Colonic mucosa (tissue), 4 donors: ENCODE measurements at regions not wholly inside any gene's neighbourhood (a gene's known extent, or its start where the extent isn't known, plus 50 kb on each side); places are given as distances from the start of the nearest gene placed in this dataset.

ENCODE experiments used
- DNase-seq: peaks from one replicate; pipeline ENCODE4 v3.0.0-alpha.2; 2020
- H3K27ac ChIP-seq: fragments of 200-600 bp; one replicate; pipeline ENCODE4 v1.8.0; 2021
- H3K27me3 ChIP-seq: fragments of 200-600 bp; one replicate; pipeline ENCODE4 v1.8.0; 2021
- H3K36me3 ChIP-seq: fragments of 200-600 bp; one replicate; pipeline ENCODE4 v1.8.0; 2021
- H3K4me1 ChIP-seq: fragments of 200-600 bp; one replicate; pipeline ENCODE4 v1.8.0; 2021; ENCODE audit warnings: mild to moderate bottlenecking
- H3K4me3 ChIP-seq: fragments of 200-600 bp; one replicate; pipeline ENCODE4 v1.8.0; 2021
- H3K9ac ChIP-seq, 2 donors: one replicate each; pipeline ENCODE4 v1.7.0; 2013; ENCODE audit warnings: control low read depth in 2 of 2, low read depth in 2 of 2, low read length in 2 of 2
- H3K9me3 ChIP-seq: fragments of 200-600 bp; one replicate; pipeline ENCODE4 v1.8.0; 2021
- intact Hi-C: fragments of 100-400 bp; cut with DNase I; formaldehyde crosslinking; loops from one replicate; pipeline ENCODE4 v1.14.1; 2022
- TF ChIP-seq, protein P1 (sequence below): fragments of 200-600 bp; IDR thresholded peaks from one replicate; pipeline ENCODE4 v1.8.0; 2022; ENCODE audit warnings: antibody characterized with exemption, mild to moderate bottlenecking
- donor health status: healthy.
- donor health status: DM: no; HTN: no; CAD: no.
- donor health status: DM: no; HTN: no; CAD: no.

DNA sequence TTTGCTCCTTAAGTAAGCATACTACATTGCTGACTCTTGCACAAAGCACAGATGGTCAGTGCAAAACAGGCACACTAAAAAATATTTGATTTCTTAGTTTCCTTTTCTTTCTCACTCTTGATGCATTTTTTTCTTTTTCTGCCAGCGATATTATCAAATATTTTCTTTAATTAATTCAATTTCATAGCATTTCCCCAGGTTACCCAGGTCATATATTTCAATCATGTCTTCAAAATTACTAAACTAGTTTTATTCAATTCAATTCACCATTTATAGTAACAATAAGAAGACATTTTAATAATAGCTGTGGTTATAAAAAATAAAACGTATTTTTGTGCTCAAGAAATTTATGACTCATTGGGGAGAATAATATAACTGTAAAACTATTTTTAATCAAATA, 421.2 kb downstream of the GASK1B start:
- no peaks in the 10 kb centered on the region for H3K27me3 ChIP-seq
- H3K4me3 ChIP-seq = no peak overlapping the region
- no peaks in the 10 kb centered on the region for H3K4me1 ChIP-seq
- DNase-seq = no peak
- intact Hi-C loops = no loop called here
- H3K36me3 ChIP-seq = no peaks in the 10 kb centered on the region
- H3K27ac ChIP-seq = no peak overlapping the region
- H3K9ac ChIP-seq = no peak overlapping the region
- TF ChIP-seq, protein P1, sequence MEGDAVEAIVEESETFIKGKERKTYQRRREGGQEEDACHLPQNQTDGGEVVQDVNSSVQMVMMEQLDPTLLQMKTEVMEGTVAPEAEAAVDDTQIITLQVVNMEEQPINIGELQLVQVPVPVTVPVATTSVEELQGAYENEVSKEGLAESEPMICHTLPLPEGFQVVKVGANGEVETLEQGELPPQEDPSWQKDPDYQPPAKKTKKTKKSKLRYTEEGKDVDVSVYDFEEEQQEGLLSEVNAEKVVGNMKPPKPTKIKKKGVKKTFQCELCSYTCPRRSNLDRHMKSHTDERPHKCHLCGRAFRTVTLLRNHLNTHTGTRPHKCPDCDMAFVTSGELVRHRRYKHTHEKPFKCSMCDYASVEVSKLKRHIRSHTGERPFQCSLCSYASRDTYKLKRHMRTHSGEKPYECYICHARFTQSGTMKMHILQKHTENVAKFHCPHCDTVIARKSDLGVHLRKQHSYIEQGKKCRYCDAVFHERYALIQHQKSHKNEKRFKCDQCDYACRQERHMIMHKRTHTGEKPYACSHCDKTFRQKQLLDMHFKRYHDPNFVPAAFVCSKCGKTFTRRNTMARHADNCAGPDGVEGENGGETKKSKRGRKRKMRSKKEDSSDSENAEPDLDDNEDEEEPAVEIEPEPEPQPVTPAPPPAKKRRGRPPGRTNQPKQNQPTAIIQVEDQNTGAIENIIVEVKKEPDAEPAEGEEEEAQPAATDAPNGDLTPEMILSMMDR = no peak
- no peaks in the 10 kb centered on the region for H3K9me3 ChIP-seq

DNA sequence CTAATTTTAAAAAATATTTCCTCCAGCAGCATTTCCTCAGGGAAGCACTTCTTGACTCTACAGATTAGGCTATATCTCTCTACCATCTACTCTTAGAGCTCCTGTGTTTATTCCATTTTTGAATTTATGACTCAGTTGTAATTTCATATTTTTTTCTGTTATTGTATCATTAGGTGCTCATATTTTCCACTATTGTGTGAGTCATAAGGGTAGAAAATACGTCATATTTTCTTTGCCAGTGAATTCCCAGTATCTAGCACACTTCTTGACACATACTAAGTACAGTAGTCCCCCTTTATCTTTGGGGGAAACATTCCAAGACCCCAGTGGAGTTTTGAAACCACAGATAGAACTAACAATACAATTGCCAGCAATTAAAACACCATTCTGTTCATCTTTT, 431.2 kb downstream of the GASK1B start:
- H3K9me3 ChIP-seq = no peaks in the 10 kb centered on the region
- no peak overlapping the region for H3K4me3 ChIP-seq
- TF ChIP-seq, protein P1 = no peak
- H3K36me3 ChIP-seq = no peaks in the 10 kb centered on the region
- no peaks in the 10 kb centered on the region for H3K27me3 ChIP-seq
- intact Hi-C loops = no loop called here
- no peaks in the 10 kb centered on the region for H3K4me1 ChIP-seq
- no peak for DNase-seq
- H3K9ac ChIP-seq = no peak overlapping the region
- H3K27ac ChIP-seq = no peak overlapping the region

DNA sequence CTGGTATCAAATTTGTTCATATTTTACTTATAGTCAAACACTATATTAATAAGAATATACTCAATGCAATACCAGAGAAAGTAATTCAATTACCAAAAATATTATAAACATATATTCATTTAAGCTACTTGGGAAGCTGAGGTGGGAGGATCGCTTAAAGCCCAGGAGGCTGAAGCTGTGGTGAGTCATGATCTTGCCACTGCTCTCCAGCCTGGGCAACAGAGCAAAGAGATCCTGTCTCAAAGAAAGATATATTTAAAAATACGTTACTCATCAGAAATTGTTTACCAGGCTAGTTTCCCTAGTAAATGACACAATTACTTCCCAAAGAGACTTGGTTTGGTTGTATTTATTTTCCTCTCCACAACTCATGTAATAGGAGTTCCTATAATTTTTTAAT, 433.6 kb downstream of the GASK1B start:
- Histone ChIP-seq H3K4me1 (no peaks in the 10 kb centered on the region), H3K9me3 (no peaks in the 10 kb centered on the region), H3K27me3 (no peaks in the 10 kb centered on the region), H3K4me3 (no peak overlapping the region), H3K27ac (no peak overlapping the region), H3K36me3 (no peaks in the 10 kb centered on the region), H3K9ac (no peak overlapping the region)
- intact Hi-C loops = no loop called here
- TF ChIP-seq, protein P1 = no peak
- DNase-seq = no peak

DNA sequence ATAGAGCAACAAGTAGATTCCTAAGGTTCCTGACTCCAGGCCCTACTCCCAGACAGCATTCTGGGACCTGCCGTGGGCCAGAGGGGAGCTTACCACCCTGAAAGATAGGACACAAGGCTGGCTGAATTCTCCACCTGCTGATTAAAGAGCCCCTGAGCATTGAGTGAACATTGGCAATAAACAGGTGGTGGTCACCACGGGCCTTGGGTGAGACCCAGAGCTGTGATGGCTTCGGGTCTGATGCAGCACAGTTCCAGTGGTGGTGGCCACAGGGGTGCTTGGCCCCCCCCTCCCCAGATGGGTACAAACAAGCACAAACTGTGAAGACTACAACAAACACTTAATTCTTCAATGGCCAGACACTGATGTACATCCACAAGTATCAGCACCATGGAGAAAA, 444.6 kb downstream of the GASK1B start:
- Histone ChIP-seq H3K27me3 (no peaks in the 10 kb centered on the region), H3K27ac (no peak overlapping the region), H3K9me3 (no peaks in the 10 kb centered on the region), H3K4me1 (no peaks in the 10 kb centered on the region), H3K9ac (no peak overlapping the region), H3K36me3 (no peaks in the 10 kb centered on the region), H3K4me3 (no peak overlapping the region)
- TF ChIP-seq, protein P1 = no peak
- intact Hi-C loops = no loop called here
- no peak for DNase-seq

DNA sequence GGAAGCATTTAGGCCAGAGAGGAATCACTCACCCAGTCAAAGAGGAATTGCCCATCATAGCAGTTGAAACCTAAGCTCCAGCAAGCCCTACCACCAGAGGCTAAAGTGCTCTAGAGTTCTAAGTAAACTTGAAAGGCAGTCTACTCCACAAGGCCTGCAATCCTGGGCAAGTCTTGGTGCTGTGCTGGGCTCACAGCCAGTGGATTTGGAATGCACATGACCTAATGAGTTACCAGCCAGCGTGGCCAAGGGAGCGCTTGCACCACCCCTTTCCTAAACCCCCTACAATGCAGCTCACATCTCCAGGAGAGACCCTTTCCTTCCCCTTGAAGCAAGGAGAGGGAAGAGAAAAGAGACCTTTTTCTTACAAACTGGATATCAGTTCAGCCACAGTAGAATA, 445.7 kb downstream of the GASK1B start:
- TF ChIP-seq, protein P1 = no peak
- no peaks in the 10 kb centered on the region for H3K27me3 ChIP-seq
- no peak for DNase-seq
- no peaks in the 10 kb centered on the region for H3K36me3 ChIP-seq
- H3K4me3 ChIP-seq = no peak overlapping the region
- intact Hi-C loops = no loop called here
- H3K27ac ChIP-seq = no peak overlapping the region
- no peaks in the 10 kb centered on the region for H3K9me3 ChIP-seq
- no peak overlapping the region for H3K9ac ChIP-seq
- no peaks in the 10 kb centered on the region for H3K4me1 ChIP-seq

DNA sequence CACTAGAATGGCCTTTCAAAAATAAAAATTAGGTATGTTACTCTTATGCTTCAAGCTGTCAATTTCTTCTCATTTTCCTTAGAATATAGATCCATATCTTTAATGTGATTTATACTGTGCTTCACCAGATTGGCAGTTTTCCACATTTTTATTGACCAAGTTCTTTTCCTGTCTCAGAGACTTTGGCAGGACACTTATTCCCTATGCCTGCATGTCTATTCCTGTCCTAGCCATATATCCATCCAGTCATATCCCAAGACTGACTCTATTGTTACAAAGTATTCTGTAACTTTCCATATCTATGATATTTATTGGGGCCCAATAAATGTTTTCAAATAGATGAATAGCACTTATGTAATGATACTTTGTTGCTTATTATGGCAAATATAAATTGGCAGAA, 450.7 kb downstream of the GASK1B start:
- Histone ChIP-seq H3K27ac (no peak overlapping the region), H3K36me3 (no peaks in the 10 kb centered on the region), H3K4me3 (no peak overlapping the region), H3K4me1 (no peaks in the 10 kb centered on the region), H3K27me3 (no peaks in the 10 kb centered on the region), H3K9ac (no peak overlapping the region), H3K9me3 (no peaks in the 10 kb centered on the region)
- intact Hi-C loops = no loop called here
- no peak for DNase-seq
- TF ChIP-seq, protein P1 = no peak
